Neural cell (in vitro differentiated cells): ENCODE measurements at regions not wholly inside any gene's neighbourhood (a gene's known extent, or its start where the extent isn't known, plus 50 kb on each side); places are given as distances from the start of the nearest gene placed in this dataset.

Source experiments
- H2AFZ ChIP-seq: fragments of 200-600, 300-800 bp; sonication (generic), shearing (Covaris generic); 2 replicates; pipeline ENCODE4 v1.6.0; 2014; ENCODE audit warnings: low read depth, mild to moderate bottlenecking, antibody characterized with exemption, low read length, moderate library complexity
- H3F3A ChIP-seq: fragments of 200-600 bp; shearing (Covaris generic); 2 replicates; pipeline ENCODE4 v1.6.1; 2016; ENCODE audit warnings: mild to moderate bottlenecking, moderate library complexity, mixed read lengths, antibody characterized with exemption, low read length; ENCODE audit not compliant: insufficient read depth, poor library complexity, severe bottlenecking
- H3K27ac ChIP-seq: fragments of 200-600, 300-800 bp; sonication (generic), shearing (Covaris generic); 2 replicates; pipeline ENCODE4 v1.5.1; 2014; ENCODE audit warnings: mild to moderate bottlenecking, low read length, moderate library complexity
- H3K27me3 ChIP-seq: fragments of 300-800, 200-600 bp; sonication (generic), shearing (Covaris generic); 2 replicates; pipeline ENCODE4 v1.6.0; 2014; ENCODE audit warnings: mild to moderate bottlenecking, low read depth, low read length, moderate library complexity; ENCODE audit not compliant: insufficient read depth
- H3K36me3 ChIP-seq: fragments of 300-800, 200-600 bp; sonication (generic), shearing (Covaris generic); 2 replicates; pipeline ENCODE4 v1.5.1; 2014; ENCODE audit warnings: mild to moderate bottlenecking, antibody characterized with exemption, low read length, moderate library complexity; ENCODE audit not compliant: insufficient read depth
- H3K4me2 ChIP-seq: fragments of 300-800, 200-600 bp; sonication (generic), shearing (Covaris generic); 2 replicates; pipeline ENCODE4 v1.6.0; 2014; ENCODE audit warnings: mild to moderate bottlenecking, low read length
- H3K4me3 ChIP-seq: fragments of 300-800, 200-600 bp; sonication (generic), shearing (Covaris generic); 2 replicates; pipeline ENCODE4 v1.5.1; 2014; ENCODE audit warnings: mild to moderate bottlenecking, low read length, moderate library complexity
- H3K79me2 ChIP-seq: fragments of 200-600 bp; shearing (Covaris generic); replicated peaks from 2 replicates; pipeline ENCODE4 v1.6.0; 2014; ENCODE audit warnings: mild to moderate bottlenecking, low read length, moderate library complexity; ENCODE audit not compliant: insufficient read depth
- H3K9ac ChIP-seq: fragments of 300-800, 200-600 bp; sonication (generic), shearing (Covaris generic); 2 replicates; pipeline ENCODE4 v1.6.1; 2016; ENCODE audit warnings: mild to moderate bottlenecking, low read length, mixed read lengths
- H3K9me2 ChIP-seq: fragments of 200-600 bp; shearing (Covaris generic); 2 replicates; pipeline ENCODE4 v1.6.1; 2016; ENCODE audit warnings: mild to moderate bottlenecking, low read length, mixed read lengths; ENCODE audit not compliant: insufficient read depth
- H3K9me3 ChIP-seq: fragments of 200-600, 300-800 bp; sonication (generic), shearing (Covaris generic); 2 replicates; pipeline ENCODE4 v1.6.1; 2016; ENCODE audit warnings: mild to moderate bottlenecking, mixed run types, low read length, moderate library complexity, mixed read lengths
- H4K20me1 ChIP-seq: fragments of 200-600 bp; shearing (Covaris generic); 2 replicates; pipeline ENCODE4 v1.6.1; 2016; ENCODE audit warnings: mild to moderate bottlenecking, mixed run types; ENCODE audit not compliant: insufficient read depth
- CTCF ChIP-seq: fragments of 450-650 bp; IDR thresholded peaks from 2 replicates; pipeline ENCODE4 v1.5.1; 2014; ENCODE audit warnings: antibody characterized with exemption, mild to moderate bottlenecking, moderate library complexity; ENCODE audit not compliant: poor library complexity, severe bottlenecking
- EP300 ChIP-seq: fragments of 450-650 bp; conservative IDR thresholded peaks from 2 replicates; pipeline ENCODE4 v1.6.1; 2014; ENCODE audit warnings: antibody characterized with exemption, mild to moderate bottlenecking, moderate library complexity; ENCODE audit not compliant: poor library complexity, severe bottlenecking
- EZH2 ChIP-seq: fragments of 200-600, 300-800 bp; shearing (Covaris generic), sonication (generic); IDR thresholded peaks from 2 replicates; pipeline ENCODE4 v1.6.1; 2014; ENCODE audit warnings: antibody characterized with exemption, low read length, borderline replicate concordance, mild to moderate bottlenecking; ENCODE audit not compliant: insufficient read depth, poor library complexity, severe bottlenecking
- MXI1 ChIP-seq: fragments of 450-650 bp; conservative IDR thresholded peaks from 2 replicates; pipeline ENCODE4 v1.6.1; 2014; ENCODE audit warnings: antibody characterized with exemption, mild to moderate bottlenecking; ENCODE audit not compliant: poor library complexity, severe bottlenecking
- POLR2AphosphoS5 ChIP-seq: IDR thresholded peaks from 2 replicates; pipeline ENCODE4 v1.6.1; 2012
- RAD21 ChIP-seq: fragments of 450-650 bp; conservative IDR thresholded peaks from 2 replicates; pipeline ENCODE4 v1.6.1; 2014; ENCODE audit warnings: antibody characterized with exemption, mild to moderate bottlenecking, moderate library complexity
- REST ChIP-seq: IDR thresholded peaks from 2 replicates; pipeline ENCODE4 v1.6.1; 2012; ENCODE audit warnings: borderline replicate concordance
- SMC3 ChIP-seq: fragments of 450-650 bp; conservative IDR thresholded peaks from 2 replicates; pipeline ENCODE4 v1.6.1; 2014; ENCODE audit warnings: antibody characterized with exemption, mild to moderate bottlenecking, moderate library complexity; ENCODE audit not compliant: poor library complexity
- TAF1 ChIP-seq: IDR thresholded peaks from 2 replicates; pipeline ENCODE4 v1.6.1; 2012; ENCODE audit warnings: low read depth

GRCh38 chr12:74971201-74971600 lies 238.4 kb downstream of the KCNC2 start:
- no peak overlapping the region for H3K9ac ChIP-seq
- no peaks in the 10 kb centered on the region for H3F3A ChIP-seq
- H3K36me3 ChIP-seq: no peaks in the 10 kb centered on the region
- H2AFZ ChIP-seq: no peak overlapping the region
- no peaks in the 10 kb centered on the region for H3K27me3 ChIP-seq
- no peaks in the 10 kb centered on the region for H3K9me2 ChIP-seq
- no peaks in the 10 kb centered on the region for H3K79me2 ChIP-seq
- H3K4me3 ChIP-seq: no peak overlapping the region
- no peaks in the 10 kb centered on the region for H3K9me3 ChIP-seq
- H4K20me1 ChIP-seq: no peaks in the 10 kb centered on the region
- H3K27ac ChIP-seq: no peak overlapping the region
- peak; percentile 26 for TF ChIP-seq EP300
- no peak for TF ChIP-seq CTCF
- no peak overlapping the region for H3K4me2 ChIP-seq

GRCh38 chr12:74977832-74978481 lies 231.7 kb downstream of the KCNC2 start:
- no peaks in the 10 kb centered on the region for H3K36me3 ChIP-seq
- H3F3A ChIP-seq: no peaks in the 10 kb centered on the region
- H3K4me2 ChIP-seq: no peak overlapping the region
- H3K9me2 ChIP-seq: no peaks in the 10 kb centered on the region
- H3K27me3 ChIP-seq: no peaks in the 10 kb centered on the region
- no peak overlapping the region for H2AFZ ChIP-seq
- H3K9me3 ChIP-seq: no peaks in the 10 kb centered on the region
- no peak overlapping the region for H3K4me3 ChIP-seq
- H4K20me1 ChIP-seq: no peaks in the 10 kb centered on the region
- no peaks in the 10 kb centered on the region for H3K79me2 ChIP-seq
- TF ChIP-seq MXI1 (no peak), SMC3 (no peak), EP300 (no peak), POLR2AphosphoS5 (no peak), REST (no peak), EZH2 (no peak), RAD21 (no peak), TAF1 (no peak), CTCF (no peak)
- H3K9ac ChIP-seq: no peak overlapping the region
- H3K27ac ChIP-seq: no peak overlapping the region
